Right lobe of liver (tissue), 6 donors: ENCODE measurements at regions not wholly inside any gene's neighbourhood (a gene's known extent, or its start where the extent isn't known, plus 50 kb on each side); places are given as distances from the start of the nearest gene placed in this dataset.
"Not testable (repeated sequence)": the region's sequence is repeated elsewhere in the genome, so short reads cannot be mapped to it uniquely, and the experiment has no call there.

Source experiments
- ATAC-seq, 4 donors: fragments of 200-7000 bp; cut with Tn5 transposase; one replicate each; pipeline ENCODE4 v1.9.1; 2020; ENCODE audit warnings: mild to moderate bottlenecking in 4 of 4, moderate library complexity in 4 of 4
- DNase-seq, 3 donors: peaks; one replicate each; pipeline ENCODE4 v3.0.0-alpha.2; 2020
- H3K27ac ChIP-seq, 3 donors: fragments of 200-600 bp; one replicate each; pipeline ENCODE4 v1.8.0; 2022
- H3K27me3 ChIP-seq, 2 donors: fragments of 200-600 bp; one replicate each; pipeline ENCODE4 v1.8.0; 2022
- H3K36me3 ChIP-seq, 4 donors: fragments of 200-600 bp; sonication (generic) in 1 of 4; one replicate each; pipeline versions ENCODE4 v1.5.1 to v1.8.0; 2017 to 2022; ENCODE audit warnings: control low read depth in 1 of 4
- H3K4me1 ChIP-seq, 4 donors: fragments of 200-600 bp; sonication (generic) in 1 of 4; one replicate each; pipeline versions ENCODE4 v1.5.1 to v1.8.0; 2017 to 2022; ENCODE audit warnings: control low read depth in 1 of 4
- H3K4me3 ChIP-seq, 3 donors: fragments of 200-600 bp; one replicate each; pipeline ENCODE4 v1.8.0; 2022
- H3K9me3 ChIP-seq, 4 donors: fragments of 200-600 bp; sonication (generic) in 1 of 4; one replicate each; pipeline versions ENCODE4 v1.5.1 to v1.8.0; 2017 to 2022; ENCODE audit warnings: control low read depth in 1 of 4
- WGBS: methylation state at CpG from one replicate; pipeline ENCODE4 v1.1.6; 2018; ENCODE audit warnings: low coverage, low lambda C conversion rate; ENCODE audit not compliant: insufficient coverage; ENCODE audit errors: missing lambda C conversion rate; 5-methylcytosine and 5-hydroxymethylcytosine counted together
- intact Hi-C, 2 donors: fragments of 100-400 bp; cut with DNase I; formaldehyde crosslinking; loops; one replicate each; pipeline versions ENCODE4 v1.11.2 to v1.14.1; 2022
- donor health status: DM: no; HTN: yes; CAD: no.
- donor health status: DM: no; HTN: no; CAD: no.
- donor health status: DM: no; HTN: no; CAD: no.
- donor health status: DM: no; HTN: yes; CAD: no.
- donor health status: DM: no; HTN: yes; CAD: no.

- intact Hi-C loops, DNase-seq, H3K27ac ChIP-seq, H3K9me3 ChIP-seq, H3K27me3 ChIP-seq, H3K36me3 ChIP-seq, H3K4me3 ChIP-seq, H3K4me1 ChIP-seq: not testable (repeated sequence)
- peak in 3 of 4 donors; percentile 7 to 33 (median 17) for ATAC-seq
- no CpG with 5 or more reads among the region's 2 CpGs for WGBS
Observed at GRCh38 chr2:111444516-111444915, 323.8 kb downstream of the BCL2L11 start.

DNA sequence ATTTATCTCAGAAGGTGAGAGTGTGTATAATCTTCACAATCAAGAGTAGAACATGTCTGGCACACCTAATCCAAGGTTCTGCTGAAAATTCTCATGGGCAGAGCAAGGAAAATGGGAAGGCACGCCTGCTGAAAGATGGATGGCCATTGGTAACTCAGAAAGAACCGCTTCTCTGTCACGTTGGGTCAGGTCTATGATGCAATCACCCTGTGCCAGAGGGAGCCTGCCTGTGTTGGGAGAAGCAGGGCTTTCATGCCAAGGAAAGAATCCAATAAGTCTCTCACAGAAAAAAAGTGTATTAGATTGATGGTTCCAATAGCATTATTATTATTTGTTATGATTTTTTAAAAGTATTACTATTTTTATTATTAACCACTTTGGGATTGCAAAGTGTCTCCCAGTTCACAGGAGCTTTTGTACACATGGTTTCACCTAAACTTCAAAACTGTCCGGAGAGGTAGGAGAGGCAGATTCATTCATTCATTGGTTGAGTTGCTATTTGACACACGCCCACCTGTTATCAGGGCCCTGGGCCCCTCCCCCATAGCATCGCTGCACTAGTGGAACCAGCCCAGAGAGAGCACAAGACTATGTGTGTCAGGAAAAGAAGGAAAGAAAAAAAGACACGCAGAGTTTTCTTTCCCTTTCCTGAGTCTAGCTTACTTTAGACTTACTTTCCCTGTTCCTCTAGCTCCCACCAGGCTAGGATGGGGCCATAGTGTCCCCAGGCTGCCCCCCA lies 324.6 kb downstream of the BCL2L11 start:
- no CpG with 5 or more reads among the region's 7 CpGs for WGBS
- H3K4me3 ChIP-seq, H3K36me3 ChIP-seq, H3K4me1 ChIP-seq, H3K27me3 ChIP-seq, DNase-seq, H3K27ac ChIP-seq, intact Hi-C loops, H3K9me3 ChIP-seq: not testable (repeated sequence)
- peak; percentile 77 to 88 (median 82) for ATAC-seq

GRCh38 chr2:111445941-111446340 lies 325.2 kb downstream of the BCL2L11 start:
- WGBS = no CpG with 5 or more reads among the region's 10 CpGs
- DNase-seq, H3K27ac ChIP-seq, H3K4me1 ChIP-seq, H3K27me3 ChIP-seq, H3K4me3 ChIP-seq, H3K9me3 ChIP-seq, H3K36me3 ChIP-seq, intact Hi-C loops: not testable (repeated sequence)
- ATAC-seq = peak in 1 of 4 donors; percentile 19

GRCh38 chr2:111447482-111447881 lies 326.8 kb downstream of the BCL2L11 start:
- H3K36me3 ChIP-seq, H3K4me3 ChIP-seq, H3K27me3 ChIP-seq, ATAC-seq, intact Hi-C loops, H3K9me3 ChIP-seq, DNase-seq, H3K4me1 ChIP-seq, H3K27ac ChIP-seq: not testable (repeated sequence)
- WGBS = 84% methylated on average over 3 of the region's 5 CpGs

DNA sequence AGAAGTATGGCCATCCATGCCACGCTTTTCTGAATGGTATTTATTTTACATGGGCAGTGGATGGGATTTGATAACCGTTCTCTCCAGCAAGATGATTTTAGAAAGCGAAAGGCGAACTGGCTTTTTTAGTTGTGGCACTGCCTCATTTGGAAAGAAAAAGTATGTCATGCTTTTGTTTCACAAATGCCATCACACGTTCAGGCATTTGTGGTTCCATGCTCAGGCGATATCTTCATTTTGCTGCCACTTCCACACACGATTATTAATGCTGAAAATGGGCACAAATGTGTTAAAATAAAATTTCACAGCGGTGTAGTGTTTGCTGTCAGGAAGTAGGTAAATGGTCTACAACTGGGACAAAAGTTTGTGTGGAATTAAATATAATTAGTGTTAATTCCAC lies 328.1 kb downstream of the BCL2L11 start:
- H3K27ac ChIP-seq, H3K4me1 ChIP-seq, H3K36me3 ChIP-seq, intact Hi-C loops, DNase-seq, H3K27me3 ChIP-seq, ATAC-seq, H3K4me3 ChIP-seq, H3K9me3 ChIP-seq: not testable (repeated sequence)
- no CpG with 5 or more reads among the region's 8 CpGs for WGBS

GRCh38 chr2:111450526-111450925 lies 329.8 kb downstream of the BCL2L11 start:
- H3K9me3 ChIP-seq, H3K36me3 ChIP-seq, DNase-seq, H3K4me3 ChIP-seq, H3K4me1 ChIP-seq, H3K27ac ChIP-seq, H3K27me3 ChIP-seq, intact Hi-C loops: not testable (repeated sequence)
- ATAC-seq = peak in 2 of 4 donors; percentile 37 to 48
- no CpG with 5 or more reads among the region's 6 CpGs for WGBS

DNA sequence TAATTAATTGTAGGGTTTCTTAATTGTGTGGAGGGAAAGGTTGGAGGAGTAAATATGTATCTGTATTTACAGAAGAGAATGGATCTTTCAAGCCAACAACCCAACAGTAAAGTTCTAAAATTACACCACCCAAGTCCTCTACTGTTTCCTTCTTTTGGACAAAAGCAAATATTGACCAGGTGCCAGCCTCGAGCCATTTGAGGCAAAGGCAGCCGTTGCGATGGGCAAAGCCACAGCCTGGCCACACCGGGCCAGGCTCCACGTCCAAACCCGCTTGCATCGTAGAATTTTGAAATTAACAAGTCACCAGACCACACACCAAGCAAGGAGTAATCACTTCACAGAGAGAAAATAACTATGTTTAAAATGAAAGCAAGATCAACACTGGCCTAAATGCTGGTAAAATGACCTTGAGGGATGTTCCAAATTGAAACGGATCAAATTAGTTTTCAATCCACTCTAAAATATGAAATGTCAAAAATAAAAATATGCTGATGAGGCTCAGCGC lies 331.0 kb downstream of the BCL2L11 start:
- H3K36me3 ChIP-seq, H3K4me1 ChIP-seq, DNase-seq, H3K27ac ChIP-seq, H3K9me3 ChIP-seq, H3K4me3 ChIP-seq, H3K27me3 ChIP-seq, intact Hi-C loops: not testable (repeated sequence)
- WGBS = 33% methylated on average over 2 of the region's 9 CpGs
- ATAC-seq = peak; percentile 33 to 65 (median 40)

DNA sequence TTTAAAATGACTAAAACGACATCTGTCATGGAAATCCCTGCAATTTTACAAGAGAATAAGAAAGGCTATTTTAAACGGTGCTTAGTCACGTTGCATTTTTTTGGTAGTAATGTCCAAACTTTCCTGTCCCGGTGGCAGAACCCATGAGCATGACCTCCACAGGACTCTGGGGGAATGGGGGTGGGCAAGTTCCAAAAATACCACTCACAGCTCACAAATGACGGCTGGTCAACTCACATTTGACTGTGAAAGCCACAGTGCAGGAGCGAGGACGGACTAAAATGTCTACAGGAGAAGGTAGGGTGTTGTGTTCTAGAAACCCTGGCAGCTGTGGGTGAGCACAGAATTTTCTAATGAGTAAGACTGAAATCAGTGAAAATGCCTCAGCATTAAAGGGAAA lies 331.5 kb downstream of the BCL2L11 start:
- H3K4me1 ChIP-seq, intact Hi-C loops, DNase-seq, ATAC-seq, H3K27ac ChIP-seq, H3K27me3 ChIP-seq, H3K4me3 ChIP-seq, H3K36me3 ChIP-seq, H3K9me3 ChIP-seq: not testable (repeated sequence)
- 63% methylated on average over 2 of the region's 7 CpGs for whole genome bisulfite sequencing

- H3K27me3 ChIP-seq, H3K27ac ChIP-seq, H3K9me3 ChIP-seq, DNase-seq, H3K36me3 ChIP-seq, intact Hi-C loops, H3K4me1 ChIP-seq, H3K4me3 ChIP-seq, ATAC-seq: not testable (repeated sequence)
- WGBS = no CpG with 5 or more reads among the region's 2 CpGs
Observed at GRCh38 chr2:111453308-111453707, 332.6 kb downstream of the BCL2L11 start.

GRCh38 chr2:111453816-111454215 lies 333.1 kb downstream of the BCL2L11 start:
- ATAC-seq, intact Hi-C loops, H3K4me1 ChIP-seq, H3K27me3 ChIP-seq, DNase-seq, H3K36me3 ChIP-seq, H3K4me3 ChIP-seq, H3K27ac ChIP-seq, H3K9me3 ChIP-seq: not testable (repeated sequence)
- WGBS = no CpG with 5 or more reads among the region's 2 CpGs
